NCI-H146 treated with DMSO at 0.1 percent for 48 hours (cell line): ENCODE measurements at regions not wholly inside any gene's neighbourhood (a gene's known extent, or its start where the extent isn't known, plus 50 kb on each side); places are given as distances from the start of the nearest gene placed in this dataset.
"Not testable (repeated sequence)": the region's sequence is repeated elsewhere in the genome, so short reads cannot be mapped to it uniquely, and the experiment has no call there.

ENCODE experiments used
- DNase-seq: peaks from one replicate; lab custom pipeline; 2025; ENCODE audit not compliant: unreplicated experiment; lab: John Stamatoyannopoulos, UW

DNA sequence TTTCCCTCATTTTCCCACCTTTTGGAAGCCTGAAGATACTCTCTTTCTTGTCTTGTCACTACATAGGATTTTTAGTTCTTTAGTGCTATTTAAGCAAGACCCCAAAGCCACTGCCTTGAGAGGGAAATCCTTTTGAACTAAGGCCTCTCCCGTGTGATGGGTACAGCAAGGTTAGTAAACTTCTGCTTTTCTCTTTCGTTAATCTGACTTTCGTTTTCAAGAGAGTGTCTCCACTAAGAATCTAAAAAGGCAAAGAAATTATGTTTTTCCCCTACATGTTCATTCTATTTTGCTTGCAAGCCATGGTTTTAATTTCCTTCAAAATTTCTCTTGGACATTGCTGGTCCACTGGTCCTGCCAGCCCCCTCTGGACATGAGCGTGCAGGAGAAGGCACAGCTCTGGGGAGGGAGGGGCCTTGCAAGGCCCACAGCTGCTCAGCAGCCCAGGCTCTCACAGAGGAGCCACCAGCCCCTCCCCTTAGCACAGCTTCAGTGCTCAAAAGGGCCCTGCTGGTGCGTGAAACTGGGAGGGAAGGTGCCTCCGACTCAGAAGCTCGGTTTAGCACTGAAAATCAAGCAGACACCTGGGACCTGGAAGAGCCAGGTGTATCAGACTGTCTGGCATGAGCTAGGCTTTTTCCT is 210.9 kb upstream of the GALNT2 start:
- DNase-seq, result no peak

DNA sequence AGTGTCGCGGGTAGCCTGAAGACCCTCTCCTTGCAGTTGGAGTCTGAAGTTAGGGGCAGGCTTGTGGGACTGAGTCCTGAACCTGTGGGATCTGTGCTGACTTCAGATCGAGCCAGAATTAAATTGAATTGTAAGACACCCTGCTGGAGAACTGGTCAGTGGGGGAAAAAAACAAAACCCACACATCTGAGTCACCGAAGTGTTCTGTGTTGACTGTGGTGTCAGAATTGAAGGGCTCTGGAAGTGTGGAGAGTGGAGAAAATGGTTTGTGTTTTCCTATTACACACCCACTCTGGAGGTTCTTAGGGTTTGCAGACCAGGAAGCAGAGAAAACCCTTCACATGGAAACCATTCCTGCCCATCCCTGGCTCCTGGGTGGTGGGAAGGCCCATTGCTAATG is 209.5 kb upstream of the GALNT2 start:
- no peak for DNase-seq

DNA sequence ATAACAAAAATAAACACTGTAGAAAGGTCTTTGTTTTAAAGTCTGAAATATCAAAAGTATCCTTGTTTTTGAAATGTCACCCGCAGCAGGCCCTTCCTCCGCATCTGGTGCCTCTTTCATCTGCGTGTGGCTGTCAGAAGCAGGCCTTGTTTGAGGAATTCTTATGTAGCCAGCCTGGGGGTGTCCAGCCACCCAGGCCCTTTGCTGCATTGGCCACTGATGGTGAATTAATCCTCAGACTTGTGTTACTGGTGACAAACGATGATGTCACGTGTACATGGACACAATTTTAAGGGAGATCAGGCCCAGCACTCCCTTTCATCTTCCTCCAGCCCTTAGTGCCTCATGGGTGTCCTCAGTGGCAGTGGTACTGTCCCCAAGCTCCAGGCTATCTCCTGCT is 208.0 kb upstream of the GALNT2 start:
- DNase-seq, result no peak

DNA sequence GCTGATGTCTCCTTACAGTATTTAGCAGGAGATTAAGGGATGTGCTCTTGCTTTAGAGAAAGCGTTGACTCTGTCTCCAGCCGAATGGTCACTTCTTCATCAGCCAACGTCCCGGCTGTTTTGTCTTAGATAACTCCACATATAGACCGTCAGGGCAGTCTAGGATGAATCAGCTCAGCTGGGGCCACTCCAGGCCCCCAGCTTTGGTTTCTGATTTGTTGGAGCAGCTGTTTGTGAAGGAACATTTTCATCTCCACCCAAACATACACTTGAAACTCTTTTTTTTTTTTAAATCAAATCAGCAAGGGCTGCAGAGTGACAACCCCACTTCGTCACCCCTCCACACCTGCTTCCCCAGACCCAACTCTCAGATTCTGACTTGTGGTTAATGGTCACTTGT is 206.1 kb upstream of the GALNT2 start:
- DNase-seq, result no peak

DNA sequence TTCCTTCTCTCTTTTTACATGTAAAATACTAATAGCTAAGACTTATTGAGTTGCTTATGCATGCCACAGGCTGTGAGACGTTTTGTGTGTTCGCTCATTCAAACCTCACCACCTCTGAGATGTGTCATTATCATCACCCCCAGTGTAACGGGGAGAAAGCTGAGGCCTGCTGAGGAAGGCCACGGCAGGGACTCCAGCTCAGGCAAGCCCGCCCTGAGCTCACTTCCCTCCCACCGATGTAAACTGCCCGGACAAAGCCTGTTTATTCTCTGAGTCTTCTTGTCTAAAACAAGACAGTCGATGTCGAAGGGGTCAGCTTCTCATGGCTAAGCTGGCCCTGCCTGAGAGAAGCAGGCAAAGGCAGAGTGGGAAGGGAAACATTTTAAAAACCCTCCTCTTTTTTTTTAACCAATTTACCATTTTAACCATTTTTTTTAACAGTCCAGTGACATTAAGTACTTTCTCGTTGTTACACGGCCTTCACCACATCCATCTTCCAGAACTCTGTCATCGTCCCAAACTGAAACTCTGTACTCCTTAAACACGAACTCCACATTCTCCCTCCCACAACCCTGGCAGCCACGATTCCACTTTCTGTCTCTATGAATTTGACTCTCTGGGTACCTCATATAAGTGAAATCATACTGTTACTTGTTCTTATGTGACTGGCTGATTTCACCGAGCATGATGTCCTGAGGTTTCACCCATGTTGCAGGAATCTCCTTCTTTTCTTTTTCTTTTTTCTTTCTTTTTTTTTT is 204.8 kb upstream of the GALNT2 start:
- DNase-seq, result no peak

DNA sequence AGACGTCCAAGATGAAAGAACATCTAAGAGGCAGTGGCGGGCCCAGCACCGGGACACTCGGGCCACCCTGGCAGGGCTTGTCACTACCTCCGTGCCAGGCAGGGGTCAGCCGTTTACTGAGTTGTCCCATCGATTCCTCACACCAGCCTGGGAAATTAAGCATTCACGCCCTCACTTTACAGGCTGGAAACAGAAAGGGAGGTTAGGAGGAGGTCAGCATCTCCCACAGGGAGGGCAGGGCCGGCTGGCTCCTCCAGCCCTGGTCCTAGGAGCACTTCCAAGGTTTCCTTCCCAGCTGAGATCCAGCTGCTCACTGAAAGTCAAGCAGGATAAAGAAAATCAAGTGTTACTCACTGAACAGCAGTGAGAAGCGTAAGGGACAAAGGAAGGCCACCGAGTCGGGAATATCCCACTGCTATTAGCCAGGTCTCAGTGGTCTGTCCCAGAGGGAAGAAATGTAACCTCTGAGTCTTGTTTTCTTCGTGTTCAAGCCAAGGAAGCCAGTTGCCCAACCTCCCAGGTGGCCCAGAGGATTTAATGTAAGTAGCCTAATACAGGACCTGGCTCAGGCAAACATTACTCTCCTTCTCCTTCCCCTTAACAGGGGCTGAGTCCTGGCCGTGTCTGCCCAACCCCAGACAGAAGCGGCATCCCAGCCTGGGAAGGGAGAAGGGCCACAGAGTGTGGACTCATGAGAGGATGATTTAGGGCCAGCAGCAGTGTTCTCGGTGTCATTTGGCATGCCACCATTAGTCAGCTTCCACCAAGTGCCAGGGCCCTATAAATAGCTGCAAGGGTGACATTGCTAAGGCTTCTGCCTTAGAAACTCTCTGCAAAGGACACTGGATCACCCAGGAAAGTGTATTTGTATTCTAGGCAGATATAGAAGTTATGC is 203.1 kb upstream of the GALNT2 start:
- no peak for DNase-seq

DNA sequence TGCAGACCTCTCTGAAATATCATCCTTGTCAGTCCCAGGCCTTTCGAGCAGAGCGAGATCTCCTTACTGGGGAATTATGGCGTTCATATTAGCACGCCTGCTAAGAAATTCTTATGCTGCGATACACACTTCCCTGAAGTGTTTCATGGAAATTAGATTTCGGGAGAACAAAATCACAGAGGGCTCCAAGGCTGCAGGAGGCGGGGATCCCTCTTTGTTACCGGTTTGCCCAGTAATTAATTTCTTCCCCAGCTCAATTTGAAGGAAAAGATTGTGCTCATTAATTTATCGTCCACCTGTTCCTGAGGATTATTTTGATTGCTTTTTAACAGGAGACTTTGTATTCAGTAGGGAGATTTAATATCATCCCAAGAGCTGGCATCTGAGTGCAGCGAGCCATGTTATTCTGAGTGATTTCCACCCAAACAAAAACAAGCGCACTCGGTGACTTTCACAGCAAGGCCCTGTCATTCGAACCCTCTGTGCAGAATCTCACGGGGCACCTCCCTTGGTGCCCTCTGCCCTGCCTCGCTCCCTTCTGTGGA is 202.3 kb upstream of the GALNT2 start:
- no peak for DNase-seq

DNA sequence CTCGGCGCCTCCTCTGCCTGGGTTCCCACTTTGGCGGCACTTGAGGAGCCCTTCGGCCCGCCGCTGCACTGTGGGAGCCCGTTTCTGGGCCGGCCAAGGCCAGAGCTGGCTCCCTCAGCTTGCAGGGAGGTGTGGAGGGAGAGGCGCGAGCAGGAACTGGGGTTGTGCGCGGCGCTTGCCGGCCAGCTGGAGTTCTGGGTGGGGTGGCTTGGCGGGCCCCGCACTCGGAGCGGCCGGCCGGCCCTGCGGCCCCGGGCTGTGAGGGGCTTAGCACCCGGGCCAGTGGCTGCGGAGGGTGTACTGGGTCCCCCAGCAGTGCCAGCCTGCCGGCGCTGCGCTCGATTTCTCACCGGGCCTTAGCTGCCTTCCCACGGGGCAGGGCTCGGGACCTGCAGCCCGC is 201.7 kb upstream of the GALNT2 start:
- DNase-seq, result not testable (repeated sequence)

DNA sequence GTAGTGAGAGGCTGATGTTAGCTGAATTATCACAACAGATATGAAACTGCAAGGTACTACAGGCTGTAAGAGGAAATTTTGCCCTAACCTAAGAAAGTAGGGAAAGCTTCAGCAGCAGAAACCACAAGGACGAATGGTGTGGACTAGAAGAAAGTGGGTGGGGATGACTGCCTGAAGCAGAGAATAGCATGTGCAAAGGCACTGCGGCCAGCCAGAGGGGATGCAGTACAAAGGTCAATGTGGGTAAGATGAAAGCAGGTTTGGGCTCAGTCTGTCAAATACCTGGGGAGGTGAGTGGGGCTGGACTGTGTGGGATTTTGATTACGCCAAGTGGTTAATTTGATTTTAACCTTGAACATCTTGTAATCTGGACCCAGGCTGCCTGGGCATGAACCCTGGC is 199.3 kb upstream of the GALNT2 start:
- DNase-seq, result no peak

DNA sequence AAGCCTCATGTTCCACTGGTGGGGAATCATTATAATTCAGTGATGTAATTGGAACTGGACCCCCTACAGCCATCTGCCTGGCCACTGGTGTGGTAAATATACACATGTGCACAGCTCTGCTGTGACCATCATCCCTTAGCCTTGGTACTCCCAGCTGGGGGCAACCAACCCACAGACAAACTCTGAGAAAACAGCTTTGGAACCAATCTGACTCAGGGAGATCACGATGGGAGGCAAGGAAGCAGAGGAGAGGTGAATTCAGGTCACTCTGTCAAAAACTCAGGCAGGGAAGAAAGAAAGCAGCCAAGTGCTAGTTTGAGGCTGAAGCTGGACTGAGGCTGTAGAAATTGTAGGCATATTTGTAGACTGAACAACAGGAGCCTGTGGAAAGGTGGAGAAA is 197.8 kb upstream of the GALNT2 start:
- no peak for DNase-seq

DNA sequence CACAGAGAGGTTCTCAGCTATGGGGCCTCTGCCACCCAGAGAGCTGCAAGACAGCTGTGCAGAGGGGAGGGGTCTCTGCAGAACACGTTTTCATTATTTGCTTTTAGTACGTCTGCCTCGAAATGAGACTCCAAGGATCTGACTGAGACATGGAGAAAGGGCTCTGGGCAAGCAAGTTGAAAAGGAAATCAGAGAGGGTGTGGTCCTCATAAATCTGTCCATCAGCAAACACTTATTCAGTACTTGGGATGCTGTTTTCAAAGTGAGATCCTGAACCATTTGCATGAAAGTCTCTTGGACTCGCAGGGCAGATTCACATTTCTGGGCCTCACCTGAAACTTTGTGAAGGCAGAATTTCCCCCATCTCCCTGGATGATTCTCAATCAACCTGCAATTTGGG is 197.4 kb upstream of the GALNT2 start:
- no peak for DNase-seq

DNA sequence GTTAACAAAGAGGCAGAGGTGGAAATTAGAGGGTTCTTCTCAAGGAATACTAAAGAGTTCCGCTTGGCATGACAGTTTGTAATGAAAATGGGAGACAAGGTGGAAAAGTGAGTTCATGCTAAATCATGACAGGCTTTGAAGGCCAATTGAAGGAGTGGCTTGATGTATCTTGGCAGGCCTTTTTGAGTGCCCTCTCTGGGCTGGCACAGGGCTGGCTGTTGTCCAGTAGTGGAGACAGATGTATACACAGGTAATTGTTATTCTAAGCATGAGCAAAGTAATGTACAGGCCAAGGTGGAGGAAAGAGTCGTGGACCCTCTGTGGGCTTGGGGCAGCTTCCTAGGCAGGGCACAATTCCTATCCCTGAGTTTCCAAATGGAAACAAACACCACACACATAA is 196.7 kb upstream of the GALNT2 start:
- no peak for DNase-seq

DNA sequence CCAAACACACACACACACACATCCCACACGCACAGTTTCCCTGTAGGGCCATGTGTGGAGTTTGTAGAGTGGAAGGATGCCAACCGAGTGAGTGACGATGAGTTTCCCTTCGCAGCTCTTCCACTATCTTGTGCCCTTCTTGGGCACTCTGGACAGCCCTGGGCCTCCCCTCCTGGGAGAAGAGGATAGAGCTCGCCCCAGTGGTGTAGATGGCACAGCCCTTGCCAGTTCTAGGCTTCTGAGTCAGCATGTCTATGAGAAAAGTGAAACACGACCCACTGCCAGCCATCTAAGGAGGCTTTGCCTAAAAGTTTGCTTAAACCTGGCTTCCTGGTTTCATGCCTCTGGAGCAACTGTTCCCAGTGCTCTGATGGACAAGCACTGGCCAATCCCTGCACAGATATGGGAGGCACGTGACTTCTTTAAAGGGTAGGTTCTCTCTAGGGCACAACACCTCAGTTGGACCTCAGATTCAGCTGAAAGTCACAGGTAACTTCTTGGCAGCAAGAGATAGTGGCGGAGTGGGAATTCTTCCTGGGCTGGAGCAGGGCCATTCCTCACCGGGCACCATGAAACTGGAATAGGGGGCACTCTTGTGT is 195.9 kb upstream of the GALNT2 start:
- no peak for DNase-seq

DNA sequence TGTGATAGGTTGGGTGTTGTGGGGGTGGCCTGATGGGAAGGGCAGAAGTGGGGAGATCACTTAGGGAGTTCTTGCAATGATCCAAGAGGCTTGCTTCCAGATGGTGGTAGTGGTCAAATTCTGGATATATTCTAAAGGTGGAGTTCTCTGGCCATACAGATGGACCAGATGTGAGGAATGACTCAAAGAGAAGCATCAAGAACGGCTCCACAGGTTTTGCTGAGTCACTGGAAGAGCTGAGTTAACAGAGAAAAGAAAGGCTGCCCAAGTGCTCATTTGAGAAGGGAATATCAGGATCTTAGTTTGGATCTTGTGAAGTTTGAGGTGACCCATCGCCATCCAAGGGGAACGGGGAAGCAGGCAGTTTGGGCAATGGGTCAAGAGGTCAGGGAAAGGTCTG is 192.9 kb upstream of the GALNT2 start:
- no peak for DNase-seq

DNA sequence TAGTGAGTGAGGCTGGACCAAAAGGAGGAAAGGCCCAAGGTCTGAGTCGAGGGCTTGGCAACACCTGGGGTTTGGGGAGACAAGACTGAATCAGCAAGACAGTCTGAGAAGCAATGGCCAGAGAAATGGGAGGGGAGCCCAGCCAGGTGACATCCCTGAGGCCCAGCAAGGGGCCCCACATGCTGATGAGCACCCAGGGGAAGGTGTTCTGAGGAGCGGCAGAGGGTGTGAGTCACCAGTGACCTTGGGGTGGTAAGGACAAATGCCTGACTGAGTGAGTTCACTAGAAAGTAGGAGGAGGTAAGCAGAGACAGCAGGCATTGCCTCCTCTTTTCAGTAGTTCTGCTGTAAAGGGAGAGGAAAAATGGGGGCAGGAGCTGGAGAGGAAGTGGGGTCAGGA is 192.4 kb upstream of the GALNT2 start:
- DNase-seq, result no peak

DNA sequence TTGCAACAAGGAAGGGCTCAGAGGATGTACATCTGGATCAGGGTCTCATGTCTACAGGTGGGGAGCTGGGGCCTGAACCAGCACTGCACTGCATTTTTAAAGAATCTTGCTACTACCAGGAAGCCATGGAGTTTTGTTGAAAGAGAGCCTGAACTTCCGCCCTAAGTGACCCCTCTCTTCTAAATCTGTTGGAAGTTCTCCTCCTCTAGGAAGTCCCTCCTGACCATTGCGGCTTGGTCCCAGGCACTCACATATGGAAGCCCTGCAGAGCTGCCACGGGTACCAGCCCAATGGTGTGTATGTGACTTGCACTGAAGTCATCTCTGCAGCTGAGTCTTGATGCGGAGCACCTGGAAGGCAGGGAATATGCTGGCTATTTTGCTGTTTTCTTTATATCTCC is 192.0 kb upstream of the GALNT2 start:
- DNase-seq, result no peak

DNA sequence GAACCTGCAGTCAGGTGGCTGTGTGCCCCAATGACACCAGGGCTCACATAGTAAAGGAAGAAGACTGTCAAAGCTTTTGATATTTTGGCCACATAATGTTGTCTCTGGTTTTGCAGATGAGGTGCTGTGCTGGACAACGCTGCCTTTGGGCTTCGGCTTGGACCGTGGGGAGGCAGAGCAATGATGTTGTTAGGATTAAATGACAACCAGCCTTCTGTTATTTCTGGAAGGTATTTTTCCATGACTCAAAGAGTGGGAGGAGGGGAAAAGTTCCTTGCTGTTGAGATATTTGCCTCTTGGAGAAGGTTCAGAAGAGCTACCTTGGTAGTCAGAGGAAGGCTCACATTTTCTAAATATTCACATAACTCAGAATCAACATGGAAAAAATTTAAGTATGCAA is 187.3 kb upstream of the GALNT2 start:
- no peak for DNase-seq

DNA sequence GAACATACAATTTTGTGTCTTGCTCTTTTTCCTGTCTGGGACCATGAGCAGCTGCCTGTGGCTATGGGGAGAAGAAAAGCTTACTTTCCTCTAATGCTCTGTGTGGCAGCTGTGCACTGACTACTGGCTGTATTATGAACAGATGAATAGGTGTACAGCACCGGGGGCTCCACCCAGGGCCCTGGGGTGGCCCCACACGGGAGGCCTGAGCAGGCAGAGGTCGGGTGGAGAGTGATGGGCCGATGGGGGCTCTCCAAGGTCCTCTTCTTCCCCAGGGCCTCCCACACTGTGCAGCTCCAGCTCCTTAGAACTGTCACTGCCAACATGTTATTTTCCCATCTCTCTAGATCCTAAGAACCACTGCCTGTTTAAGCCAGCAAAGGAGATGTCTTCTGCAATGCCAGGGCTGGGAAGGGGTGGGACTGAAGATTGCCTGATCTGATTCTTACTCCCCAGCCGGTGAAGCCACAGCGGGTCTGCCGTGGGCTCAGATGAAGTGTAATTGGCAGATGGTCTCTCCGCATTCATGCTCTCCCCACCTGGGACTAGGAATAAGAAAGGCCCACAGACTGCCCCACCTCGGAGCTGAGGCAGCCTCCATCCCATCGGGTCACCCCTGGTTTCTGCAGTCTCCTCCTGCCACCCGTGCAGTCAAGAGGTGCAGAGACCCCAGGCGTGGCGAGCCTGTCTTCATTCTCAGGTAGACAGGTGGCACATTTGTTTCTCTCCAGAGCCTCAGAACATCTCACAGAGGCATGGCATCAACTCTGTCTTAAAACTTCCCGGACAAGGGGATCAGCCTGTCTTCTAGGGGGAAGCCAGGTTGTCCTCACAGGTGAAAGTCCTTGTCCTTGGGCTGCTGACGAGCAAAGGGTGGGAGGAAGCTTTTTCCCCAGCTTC is 186.5 kb upstream of the GALNT2 start:
- DNase-seq, result no peak

DNA sequence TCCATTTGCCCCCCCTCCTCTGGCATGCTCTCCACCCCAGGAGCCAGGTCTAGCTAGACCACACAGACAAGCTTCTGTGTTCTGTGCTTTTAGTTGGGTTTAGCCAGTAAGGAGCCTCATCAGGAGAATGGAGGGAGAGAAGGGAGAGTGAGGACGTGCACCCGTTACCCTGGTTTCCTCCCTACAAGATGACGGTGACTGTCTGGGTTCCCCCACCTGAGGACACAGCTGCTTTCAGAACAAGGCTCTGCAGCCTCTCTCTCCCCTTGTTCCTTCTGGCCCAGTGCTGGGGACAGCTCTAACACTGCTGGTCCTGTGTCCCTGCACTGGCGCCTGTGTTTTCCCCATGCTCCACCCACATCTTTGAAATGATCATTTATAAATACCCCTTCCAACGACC is 184.4 kb upstream of the GALNT2 start:
- DNase-seq, result no peak

DNA sequence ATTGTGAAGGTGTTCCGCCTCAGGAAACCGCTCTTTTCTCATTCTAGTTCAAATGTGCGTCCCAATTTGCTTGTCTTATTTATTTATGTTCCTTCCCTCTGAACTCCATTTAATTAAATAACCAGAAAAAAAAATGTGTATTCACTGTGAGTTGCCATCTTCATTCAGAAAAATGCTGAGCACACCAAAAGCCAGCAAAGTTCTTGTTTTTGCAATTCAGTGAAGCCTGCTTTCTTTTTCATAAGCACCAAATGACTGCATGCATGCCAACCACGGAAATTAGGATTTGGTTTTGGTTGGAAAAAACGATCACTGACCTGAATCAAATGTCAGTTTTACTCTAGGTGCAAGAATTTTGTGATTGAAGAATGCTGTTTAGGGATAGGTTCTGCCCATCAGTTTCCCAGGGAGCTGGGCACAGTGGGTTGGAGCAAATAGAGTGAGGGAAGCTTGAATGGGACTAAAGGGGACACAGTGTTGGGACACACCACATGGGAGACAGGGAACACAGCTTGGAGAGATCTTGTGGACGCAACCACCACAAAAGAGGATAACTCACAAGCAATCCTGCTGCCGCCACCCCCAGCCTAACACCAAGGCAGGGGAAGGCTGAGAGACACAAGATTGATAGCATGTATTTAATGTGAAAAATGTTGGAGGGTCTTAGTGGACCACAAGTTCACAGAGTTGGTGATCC is 183.4 kb upstream of the GALNT2 start:
- DNase-seq, result no peak
